Renal cortex interstitium (tissue), 11 donors: ENCODE measurements at regions not wholly inside any gene's neighbourhood (a gene's known extent, or its start where the extent isn't known, plus 50 kb on each side); places are given as distances from the start of the nearest gene placed in this dataset.
A peak's percentile ranks its signal among the peaks of the same experiment; 100 is the strongest.
"Not testable (repeated sequence)": the region's sequence is repeated elsewhere in the genome, so short reads cannot be mapped to it uniquely, and the experiment has no call there.

Experiments
- DNase-seq, 11 donors: peaks; one replicate each; pipeline ENCODE4 v3.0.0-alpha.2; 2013; ENCODE audit warnings: low read depth in 9 of 11, low spot score in 4 of 11; ENCODE audit errors: extremely low read depth in 1 of 11

DNA sequence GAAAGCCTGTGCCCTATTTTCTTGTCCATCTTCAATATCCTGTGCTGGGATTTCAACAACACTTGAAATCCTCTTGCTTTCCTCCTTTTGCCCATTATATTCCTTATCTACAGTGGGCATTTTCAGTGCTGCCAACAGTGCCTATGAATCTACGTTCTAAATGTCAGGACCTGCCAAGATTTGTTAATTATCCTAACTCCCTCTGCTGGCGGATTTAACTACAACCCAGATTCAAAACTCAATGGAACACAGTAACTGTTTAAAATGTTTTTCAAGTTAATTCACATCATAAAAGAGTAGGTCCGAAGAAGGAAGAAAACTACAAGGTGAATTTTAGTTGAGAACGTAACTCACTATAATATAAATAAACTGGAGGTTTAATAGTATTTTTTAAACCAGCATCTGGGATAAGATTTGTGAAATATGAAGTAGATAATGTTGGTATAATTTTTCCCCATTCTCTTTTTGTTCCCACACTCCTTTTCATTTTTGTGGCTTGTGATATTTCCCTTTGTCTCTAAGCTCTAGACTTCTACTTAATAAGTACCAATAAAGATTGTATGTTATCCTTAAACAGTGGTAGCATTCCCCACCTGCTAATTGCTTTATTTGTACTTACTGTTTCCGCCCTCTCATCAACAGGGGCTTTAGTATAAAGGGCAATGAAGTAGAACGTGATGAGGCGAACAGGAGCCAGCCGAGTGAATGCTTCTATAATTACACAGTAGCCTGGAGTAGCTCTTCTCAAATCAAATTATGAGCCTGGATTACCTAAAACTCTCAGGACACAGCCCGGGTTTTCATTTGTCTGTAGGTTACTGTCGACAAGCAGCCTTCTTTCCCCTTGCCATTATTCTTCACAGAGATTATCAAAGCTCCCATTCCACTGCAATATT is 302.5 kb upstream of the ATP11B start:
- DNase-seq: no peak

DNA sequence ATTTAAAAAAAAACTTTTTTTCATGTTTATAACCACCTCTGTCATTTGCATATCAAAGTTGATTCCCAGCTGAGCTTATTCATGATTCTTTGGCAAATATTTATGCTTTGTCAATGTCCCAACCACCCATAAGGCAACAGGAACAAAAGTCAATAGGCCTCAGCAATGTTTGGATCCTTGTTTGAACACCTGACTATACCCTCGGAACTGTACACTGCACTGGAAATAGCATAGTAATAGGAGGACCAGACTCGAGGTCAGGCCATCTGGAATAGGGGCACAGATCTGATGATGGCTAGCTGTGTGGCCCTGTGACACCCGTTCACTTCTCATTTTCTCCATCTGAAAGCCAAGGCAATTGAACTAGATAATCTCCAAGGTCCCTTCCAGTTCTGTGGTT is 301.7 kb upstream of the ATP11B start:
- no peak for DNase-seq

DNA sequence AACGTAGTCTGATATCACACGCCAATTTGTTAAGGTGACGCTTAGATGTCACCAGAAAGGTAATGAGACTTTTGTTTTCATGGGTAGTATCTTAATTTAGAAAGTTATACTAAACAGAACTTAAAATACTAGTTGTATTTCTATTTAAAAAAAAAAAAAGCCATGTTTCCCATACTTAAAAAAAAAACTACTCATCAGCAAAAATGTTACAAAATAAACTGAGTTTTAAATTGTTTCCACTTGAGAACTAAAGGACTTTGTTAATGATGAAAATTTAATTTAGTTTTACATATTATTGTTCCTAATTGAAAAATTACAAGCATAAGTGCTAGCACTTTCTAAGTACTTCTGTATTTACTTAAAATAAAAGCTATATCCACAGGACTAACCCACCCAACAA is 300.8 kb upstream of the ATP11B start:
- DNase-seq: no peak

DNA sequence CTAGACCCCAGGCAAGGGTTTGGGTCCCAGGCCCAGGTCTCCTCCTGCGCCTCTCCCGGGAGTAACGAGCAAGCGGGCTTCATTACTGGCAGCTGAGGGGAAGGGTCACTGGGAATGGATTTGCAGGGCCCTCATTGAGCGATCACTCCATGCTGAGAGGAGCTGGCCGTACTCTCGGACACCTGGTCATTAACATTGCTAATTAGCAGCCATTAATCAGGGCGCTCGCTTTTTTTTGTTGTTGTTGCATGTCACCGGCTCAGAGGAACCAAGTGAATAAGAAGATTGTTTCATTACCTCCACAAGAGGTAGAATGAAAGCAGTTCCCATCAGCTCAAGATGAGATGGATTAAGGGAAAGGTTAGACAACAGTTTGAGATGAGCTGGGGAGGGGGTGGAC is 293.0 kb upstream of the ATP11B start:
- no peak for DNase-seq

DNA sequence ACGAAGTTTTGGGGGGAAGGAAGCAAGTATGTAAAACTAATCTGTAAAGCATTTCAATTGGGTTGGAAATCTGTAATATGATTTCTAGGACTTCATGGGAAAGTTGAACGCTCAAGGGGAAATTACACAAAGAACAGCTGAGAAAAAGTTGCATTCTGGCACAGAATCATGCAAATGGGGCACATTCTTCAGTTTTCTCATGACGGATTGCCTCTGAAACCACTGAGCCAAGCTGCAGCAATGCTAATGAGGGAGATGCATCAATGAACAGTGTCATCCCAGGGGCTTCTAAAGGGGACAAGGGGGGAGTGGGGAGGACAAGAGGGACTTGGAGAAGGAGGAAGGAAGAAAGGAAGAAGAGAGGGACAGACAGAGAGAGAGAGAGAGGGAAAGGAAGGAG is 291.4 kb upstream of the ATP11B start:
- DNase-seq: no peak

DNA sequence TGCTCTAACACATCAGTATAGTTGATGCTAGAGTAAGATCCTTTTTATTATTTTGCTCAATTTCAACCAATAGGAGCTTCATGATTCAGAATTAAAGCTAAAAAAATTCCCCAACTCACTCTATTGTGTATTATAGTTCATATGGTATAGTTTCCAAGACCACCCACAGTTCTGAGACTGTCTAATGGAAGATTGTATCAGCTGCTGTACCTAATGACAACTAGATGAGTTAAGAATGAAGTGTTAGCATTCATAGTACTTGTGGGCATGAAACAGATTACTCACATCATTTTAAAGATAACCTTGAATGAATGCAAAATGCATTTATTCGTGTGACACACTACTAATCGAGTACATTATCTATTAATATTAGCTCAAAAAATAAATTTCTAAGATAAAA is 289.9 kb upstream of the ATP11B start:
- no peak for DNase-seq

DNA sequence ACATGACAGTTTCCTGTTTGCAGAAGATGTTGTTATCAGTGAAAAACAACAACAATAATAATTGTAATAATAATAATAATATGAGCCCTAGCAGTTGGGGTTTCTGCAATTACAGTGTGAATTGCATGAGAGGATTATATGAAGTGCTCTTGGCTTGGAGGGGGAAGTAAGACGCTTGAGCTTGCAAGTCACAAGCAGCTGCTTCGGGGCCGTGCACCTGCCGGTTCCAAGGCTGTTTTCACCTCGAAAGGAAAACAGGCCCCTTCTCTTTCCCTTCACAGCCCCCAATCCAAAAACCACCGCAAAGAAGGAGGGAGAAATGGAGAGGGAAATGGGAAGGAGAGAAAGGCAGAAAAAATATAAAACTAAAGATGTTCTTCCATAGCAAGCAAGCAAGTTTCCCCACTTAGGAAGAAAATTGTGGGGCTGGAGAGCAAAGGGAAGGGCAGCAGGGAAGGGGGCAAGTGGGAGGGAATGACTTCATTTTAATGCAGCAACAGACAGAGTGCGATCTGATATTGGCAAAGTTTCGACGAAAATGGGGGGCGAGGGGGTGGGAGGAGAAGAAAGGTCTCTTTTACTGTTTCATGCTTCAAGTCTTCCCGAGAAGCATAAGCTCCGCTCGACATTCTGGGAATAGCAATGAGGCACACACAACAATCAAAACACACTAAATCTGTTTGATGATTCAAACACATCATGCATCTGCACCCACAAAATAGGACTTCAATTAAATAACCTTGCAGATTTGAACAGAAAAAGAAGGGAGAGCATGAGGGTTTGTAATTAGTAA is 284.2 kb upstream of the ATP11B start:
- DNase-seq: no peak

DNA sequence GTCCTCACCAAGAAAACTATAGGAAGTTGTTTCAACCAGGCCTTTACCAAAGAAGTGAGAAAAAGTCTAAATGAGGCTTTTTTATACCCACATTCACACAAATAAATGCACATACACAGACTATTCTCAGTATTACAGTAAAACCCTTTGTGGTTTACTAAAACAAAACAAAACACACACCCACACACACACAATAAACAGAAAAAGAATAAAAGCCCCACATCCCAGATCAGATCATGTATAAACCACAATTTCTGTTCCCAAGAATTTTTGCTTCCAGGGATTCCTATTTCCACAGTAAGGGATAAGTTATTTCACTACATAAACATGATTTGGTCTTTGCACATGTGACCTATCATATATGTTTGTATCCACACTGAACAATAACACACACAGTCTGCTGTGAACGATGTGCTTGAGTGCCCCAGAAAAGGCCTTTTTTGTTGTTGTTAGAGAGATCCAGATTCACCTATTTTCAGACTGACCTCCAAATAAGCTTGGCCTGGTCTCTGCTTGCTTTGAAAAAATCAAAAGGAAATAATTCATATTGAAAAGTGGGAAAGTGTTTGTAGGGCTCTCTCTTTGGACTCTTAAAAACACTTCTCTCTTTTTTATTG is 283.4 kb upstream of the ATP11B start:
- no peak for DNase-seq

DNA sequence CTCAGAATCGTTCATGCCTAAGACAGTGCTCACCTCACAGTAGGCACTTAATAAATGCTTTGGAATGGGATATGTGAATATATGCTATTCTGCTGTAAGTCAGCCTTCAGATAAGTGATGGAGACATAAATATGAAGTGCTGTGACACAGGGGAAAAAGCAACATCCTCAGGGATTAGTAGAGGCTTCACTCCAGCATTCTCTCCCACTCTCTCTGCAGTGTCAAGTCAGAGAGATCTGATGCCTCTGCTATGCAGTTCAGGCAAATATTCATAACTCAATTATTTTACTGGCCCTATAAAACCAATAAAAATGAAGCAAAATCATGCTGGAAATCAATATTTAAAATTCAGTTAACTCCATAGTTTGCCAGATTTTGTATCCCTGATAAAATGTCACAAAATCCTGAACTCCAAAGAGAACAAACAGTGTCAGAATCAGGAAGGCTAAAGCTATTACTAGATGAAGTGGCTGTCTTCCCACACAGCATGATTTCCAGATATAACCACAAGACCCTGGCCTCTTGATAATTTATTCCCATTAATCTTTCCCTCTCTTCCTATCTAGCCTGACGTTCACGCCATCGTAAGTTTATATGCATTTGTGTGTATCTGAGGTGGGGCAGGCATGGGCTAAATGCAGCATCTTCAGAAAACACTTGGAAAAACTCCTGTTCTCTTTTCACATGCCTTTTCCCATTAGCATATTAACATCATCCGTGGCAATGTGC is 278.9 kb upstream of the ATP11B start:
- no peak for DNase-seq

DNA sequence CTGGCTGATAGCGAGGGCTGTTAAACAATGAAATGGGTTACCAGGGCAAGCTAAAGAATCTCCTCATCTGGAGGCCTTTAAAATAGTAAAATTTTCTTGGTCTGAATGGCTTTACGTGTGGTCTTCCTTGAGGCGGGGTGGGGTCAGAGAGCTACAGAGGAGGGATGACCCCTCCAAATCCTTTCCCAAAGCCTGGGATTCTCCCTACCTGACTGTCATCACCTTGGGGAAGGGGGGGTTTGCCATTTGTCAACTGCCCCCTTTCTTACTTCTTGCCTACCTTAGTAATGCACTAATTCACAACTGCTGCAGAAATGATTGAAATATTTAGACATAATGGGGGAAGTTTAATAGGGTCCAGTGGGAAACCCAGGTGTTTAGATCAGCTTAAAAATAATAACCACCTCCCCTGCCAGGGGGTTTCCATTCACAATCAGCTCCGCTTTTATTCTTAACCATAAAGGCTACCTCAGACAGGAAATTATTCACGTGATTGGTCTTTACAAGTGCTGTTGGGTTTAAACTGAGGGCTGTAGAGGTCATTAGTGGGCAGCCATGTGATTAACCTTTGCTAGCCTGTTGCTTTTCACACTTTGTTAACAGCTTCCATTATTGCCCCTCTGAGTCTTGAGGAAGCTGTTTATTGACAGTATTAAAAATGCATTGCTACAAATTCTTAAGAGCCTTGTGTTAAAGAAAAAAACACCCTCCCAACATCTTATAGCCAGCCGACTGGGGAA is 276.5 kb upstream of the ATP11B start:
- DNase-seq: no peak

DNA sequence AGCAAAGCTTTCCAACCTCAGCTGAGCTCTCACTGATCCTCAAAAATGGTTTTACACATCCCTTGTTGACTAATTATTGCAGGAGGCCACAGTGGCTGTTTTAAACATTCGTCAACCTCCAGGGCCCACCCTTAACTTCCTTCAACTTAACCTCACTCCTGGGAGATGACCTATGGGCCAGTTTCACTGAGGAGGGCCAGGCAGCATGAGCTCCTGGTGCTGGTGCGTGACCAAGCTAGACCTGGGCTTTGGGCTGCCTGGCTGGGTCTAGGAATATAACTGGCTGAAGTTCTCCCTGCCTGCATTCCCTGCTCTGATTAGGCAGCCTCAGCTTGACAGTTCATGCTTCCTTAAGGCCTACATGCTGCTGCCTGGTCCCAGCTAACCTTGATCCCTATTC is 273.7 kb upstream of the ATP11B start:
- no peak for DNase-seq

DNA sequence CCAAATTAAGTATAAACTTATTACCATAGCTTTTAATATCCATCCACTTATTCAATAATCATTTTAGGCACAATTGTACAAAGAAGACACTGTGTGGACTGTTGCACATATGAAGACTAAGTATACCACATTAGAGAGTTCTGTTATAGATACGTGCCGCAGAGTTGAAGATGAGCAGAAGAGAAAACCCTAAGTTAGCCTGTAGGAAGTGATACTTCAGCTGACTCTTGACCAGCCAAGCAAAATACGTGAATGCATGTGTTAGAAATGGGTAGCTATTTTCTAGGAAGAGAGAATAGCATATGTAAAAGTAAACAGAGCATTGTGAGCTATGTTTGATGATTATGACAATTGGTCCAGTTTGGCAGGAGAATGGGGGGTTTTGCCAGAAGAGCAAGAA is 272.0 kb upstream of the ATP11B start:
- no peak for DNase-seq

DNA sequence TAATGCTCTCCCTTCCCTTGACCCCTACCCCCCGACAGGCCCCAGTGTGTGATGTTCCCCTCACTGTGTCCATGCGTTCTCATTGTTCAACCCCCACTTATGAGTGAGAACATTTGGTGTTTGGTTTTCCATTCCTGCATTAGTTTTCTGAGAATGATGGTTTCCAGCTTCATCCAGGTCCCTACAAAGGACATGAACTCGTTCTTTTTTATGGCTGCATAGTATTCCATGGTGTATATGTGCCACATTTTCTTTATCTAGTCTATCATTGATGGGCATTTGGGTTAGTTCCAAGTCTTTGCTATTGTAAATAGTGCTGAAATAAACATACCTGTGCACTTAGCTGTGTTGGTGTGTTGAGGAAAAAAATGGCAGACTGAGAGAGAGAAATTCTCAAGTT is 269.9 kb upstream of the ATP11B start:
- DNase-seq: not testable (repeated sequence)

DNA sequence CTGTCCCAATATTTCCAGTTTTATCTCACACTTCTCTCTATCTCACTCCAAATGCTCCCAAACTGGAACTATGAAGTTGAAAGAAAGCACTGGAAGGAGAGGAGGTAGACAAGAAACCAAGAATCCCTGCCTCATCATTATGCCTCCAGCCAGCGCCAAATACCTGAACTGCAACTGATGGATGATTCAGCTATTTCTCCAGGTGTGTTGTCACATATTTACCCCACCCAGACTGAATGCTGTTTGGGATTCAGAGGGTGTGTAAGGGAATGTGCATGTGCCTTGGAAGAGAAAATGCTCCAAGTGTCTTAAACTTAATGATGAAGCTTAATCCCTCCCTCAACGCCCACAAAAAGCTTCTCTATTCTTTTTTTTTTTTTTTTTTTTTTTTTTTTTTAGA is 269.5 kb upstream of the ATP11B start:
- DNase-seq: no peak

DNA sequence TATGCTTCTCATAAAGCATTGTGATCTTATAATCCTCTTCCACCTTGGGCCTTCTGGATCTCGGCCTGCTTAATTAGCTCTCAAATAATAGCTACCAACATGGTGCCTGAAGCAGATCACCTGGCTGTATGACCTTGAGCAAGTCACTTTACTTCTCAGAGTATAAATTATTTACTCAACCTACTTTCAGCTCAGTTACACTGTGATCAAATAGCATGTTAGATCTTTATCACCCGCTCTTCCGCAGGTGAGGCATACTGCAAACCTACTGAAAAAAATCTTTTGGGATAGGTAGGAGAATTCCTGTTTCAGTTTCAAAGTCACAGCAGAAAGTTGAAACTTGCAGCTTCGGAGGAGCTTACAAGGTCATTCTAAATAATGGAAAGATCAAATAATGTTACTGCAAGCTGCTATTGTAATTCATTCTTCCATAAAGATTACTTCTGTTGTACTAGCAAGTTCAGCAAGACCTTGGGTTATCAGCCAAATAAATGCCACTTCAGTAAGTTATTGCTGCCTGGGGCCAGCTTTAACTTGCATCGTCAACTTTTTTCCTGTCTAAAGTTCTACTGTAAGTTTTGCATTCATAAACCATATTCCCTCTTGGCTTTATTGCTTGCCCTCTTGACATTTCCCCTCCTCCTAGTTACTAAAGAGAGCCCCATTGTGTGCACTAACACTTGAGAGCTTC is 268.4 kb upstream of the ATP11B start:
- DNase-seq: peak in 7 of 11 donors; percentile 44 to 73 (median 56)

DNA sequence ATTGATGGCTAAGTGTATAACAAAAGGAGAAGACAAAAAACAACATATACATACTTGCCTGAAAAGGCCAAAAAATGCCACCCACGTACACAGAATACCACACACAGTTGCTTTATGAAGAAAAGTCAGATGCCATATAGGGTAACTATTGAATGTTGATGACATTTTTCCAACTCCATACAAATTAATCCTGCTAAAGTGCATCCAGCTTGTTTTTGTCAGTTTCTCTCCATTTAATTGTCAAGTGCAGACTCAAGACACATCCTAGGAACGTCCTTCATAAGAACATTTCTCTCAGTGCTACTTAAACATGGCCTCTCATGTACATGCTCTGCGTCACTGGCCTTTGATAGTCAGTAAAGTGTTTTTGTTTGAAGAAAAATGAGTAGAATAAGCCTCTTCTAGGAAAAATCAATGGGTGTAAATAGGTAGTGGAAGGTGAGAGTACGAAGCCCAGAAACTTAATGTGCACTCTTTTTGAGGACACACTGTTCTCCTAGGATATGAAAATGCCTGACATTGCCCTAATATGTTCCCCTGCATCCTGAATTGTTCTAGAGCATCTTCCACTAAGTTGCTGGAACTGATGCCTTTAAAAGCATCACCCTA is 267.4 kb upstream of the ATP11B start:
- DNase-seq: no peak

DNA sequence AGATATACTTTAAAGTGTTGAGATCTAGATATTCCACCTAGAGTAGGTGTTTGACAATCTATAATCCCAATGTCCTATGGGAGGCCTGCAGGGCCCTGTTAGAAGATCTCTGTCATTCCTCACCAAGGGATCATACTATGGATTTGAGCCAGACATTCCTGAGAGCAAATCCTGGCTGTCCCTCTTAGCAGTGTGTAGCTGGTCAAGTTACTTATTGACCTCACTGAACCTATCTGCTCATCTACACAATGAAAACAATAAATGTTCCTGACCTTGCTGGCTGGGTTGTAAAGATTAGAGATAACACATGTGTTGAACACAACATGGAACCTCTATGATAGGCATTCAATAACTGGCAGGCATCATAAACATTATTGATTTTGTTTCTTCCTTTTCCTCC is 265.6 kb upstream of the ATP11B start:
- DNase-seq: no peak

DNA sequence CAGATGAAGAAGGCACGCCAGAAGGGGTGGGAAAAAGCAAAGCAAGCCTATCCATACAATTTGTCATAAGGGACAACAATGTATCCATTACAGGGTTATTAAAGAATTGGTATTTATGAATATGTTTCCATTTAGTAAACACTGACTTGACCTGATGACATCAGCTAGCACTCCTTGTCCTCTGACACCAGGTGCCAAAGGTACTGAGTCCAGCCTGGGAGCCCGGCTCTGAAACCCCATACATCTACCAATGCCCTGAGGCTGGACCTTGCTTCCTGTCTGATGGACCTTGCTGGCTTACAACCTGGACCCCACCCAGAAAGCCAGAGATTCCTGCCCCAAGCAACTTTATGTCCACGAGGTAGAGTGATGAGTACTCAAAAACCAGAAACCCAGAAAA is 263.0 kb upstream of the ATP11B start:
- DNase-seq: no peak
